ENCODE measurements at regions not wholly inside any gene's neighbourhood (a gene's known extent, or its start where the extent isn't known, plus 50 kb on each side); places are given as distances from the start of the nearest gene placed in this dataset.

GRCh38 chr3:38984731-38985130 is 67.0 kb downstream of the SCN11A start:
- no peak overlapping the region for H3K4me3 ChIP-seq (ENCODE audit: low read length)
- H3K4me2 ChIP-seq (ENCODE audit: low read length) = no peak overlapping the region
- H4K20me1 ChIP-seq (ENCODE audit: insufficient read depth) = no peaks in the 10 kb centered on the region
- no peaks in the 10 kb centered on the region for H3K9me2 ChIP-seq (ENCODE audit: insufficient read depth, low read length)
- no peaks in the 10 kb centered on the region for H3K36me3 ChIP-seq (ENCODE audit: insufficient read depth, low read length)
- H3K79me2 ChIP-seq (replicated peaks; ENCODE audit: insufficient read depth, low read length) = no peaks in the 10 kb centered on the region
- H2AFZ ChIP-seq (ENCODE audit: low read depth, low read length) = no peak overlapping the region
- no peak overlapping the region for H3K27ac ChIP-seq (ENCODE audit: low read length)
- no peaks in the 10 kb centered on the region for H3F3A ChIP-seq (ENCODE audit: insufficient read depth, low read length, poor library complexity, severe bottlenecking)
- no peak overlapping the region for H3K9ac ChIP-seq (ENCODE audit: low read length)
- TF ChIP-seq, protein P1, sequence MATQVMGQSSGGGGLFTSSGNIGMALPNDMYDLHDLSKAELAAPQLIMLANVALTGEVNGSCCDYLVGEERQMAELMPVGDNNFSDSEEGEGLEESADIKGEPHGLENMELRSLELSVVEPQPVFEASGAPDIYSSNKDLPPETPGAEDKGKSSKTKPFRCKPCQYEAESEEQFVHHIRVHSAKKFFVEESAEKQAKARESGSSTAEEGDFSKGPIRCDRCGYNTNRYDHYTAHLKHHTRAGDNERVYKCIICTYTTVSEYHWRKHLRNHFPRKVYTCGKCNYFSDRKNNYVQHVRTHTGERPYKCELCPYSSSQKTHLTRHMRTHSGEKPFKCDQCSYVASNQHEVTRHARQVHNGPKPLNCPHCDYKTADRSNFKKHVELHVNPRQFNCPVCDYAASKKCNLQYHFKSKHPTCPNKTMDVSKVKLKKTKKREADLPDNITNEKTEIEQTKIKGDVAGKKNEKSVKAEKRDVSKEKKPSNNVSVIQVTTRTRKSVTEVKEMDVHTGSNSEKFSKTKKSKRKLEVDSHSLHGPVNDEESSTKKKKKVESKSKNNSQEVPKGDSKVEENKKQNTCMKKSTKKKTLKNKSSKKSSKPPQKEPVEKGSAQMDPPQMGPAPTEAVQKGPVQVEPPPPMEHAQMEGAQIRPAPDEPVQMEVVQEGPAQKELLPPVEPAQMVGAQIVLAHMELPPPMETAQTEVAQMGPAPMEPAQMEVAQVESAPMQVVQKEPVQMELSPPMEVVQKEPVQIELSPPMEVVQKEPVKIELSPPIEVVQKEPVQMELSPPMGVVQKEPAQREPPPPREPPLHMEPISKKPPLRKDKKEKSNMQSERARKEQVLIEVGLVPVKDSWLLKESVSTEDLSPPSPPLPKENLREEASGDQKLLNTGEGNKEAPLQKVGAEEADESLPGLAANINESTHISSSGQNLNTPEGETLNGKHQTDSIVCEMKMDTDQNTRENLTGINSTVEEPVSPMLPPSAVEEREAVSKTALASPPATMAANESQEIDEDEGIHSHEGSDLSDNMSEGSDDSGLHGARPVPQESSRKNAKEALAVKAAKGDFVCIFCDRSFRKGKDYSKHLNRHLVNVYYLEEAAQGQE (IDR thresholded peaks at IDR 0.05; ENCODE audit: borderline replicate concordance) = no peak
- TF ChIP-seq, protein P2, sequence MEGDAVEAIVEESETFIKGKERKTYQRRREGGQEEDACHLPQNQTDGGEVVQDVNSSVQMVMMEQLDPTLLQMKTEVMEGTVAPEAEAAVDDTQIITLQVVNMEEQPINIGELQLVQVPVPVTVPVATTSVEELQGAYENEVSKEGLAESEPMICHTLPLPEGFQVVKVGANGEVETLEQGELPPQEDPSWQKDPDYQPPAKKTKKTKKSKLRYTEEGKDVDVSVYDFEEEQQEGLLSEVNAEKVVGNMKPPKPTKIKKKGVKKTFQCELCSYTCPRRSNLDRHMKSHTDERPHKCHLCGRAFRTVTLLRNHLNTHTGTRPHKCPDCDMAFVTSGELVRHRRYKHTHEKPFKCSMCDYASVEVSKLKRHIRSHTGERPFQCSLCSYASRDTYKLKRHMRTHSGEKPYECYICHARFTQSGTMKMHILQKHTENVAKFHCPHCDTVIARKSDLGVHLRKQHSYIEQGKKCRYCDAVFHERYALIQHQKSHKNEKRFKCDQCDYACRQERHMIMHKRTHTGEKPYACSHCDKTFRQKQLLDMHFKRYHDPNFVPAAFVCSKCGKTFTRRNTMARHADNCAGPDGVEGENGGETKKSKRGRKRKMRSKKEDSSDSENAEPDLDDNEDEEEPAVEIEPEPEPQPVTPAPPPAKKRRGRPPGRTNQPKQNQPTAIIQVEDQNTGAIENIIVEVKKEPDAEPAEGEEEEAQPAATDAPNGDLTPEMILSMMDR (IDR thresholded peaks at IDR 0.05; ENCODE audit: poor library complexity, severe bottlenecking) = no peak
- TF ChIP-seq TAF1 (IDR thresholded peaks at IDR 0.05; ENCODE audit: low read depth) = no peak
- TF ChIP-seq EZH2 (IDR thresholded peaks at IDR 0.05; ENCODE audit: borderline replicate concordance, insufficient read depth, low read length, poor library complexity, severe bottlenecking) = no peak
- TF ChIP-seq RAD21 (conservative IDR thresholded peaks at IDR 0.05) = no peak
- TF ChIP-seq MXI1 (conservative IDR thresholded peaks at IDR 0.05; ENCODE audit: poor library complexity, severe bottlenecking) = no peak
- no peak for TF ChIP-seq POLR2AphosphoS5 (IDR thresholded peaks at IDR 0.05)
- no peak for TF ChIP-seq EP300 (conservative IDR thresholded peaks at IDR 0.05; ENCODE audit: poor library complexity, severe bottlenecking)
- no peak for TF ChIP-seq SMC3 (conservative IDR thresholded peaks at IDR 0.05; ENCODE audit: poor library complexity)
- H3K27me3 ChIP-seq (ENCODE audit: insufficient read depth, low read depth, low read length) = no peaks in the 10 kb centered on the region
- H3K9me3 ChIP-seq (ENCODE audit: low read length) = no peaks in the 10 kb centered on the region

GRCh38 chr3:38984110-38984509 is 67.6 kb downstream of the SCN11A start:
- Histone ChIP-seq H3K27ac (ENCODE audit: low read length) (no peak overlapping the region), H3K4me3 (ENCODE audit: low read length) (no peak overlapping the region), H2AFZ (ENCODE audit: low read depth, low read length) (no peak overlapping the region), H3K9ac (ENCODE audit: low read length) (no peak overlapping the region), H4K20me1 (ENCODE audit: insufficient read depth) (no peaks in the 10 kb centered on the region), H3K27me3 (ENCODE audit: insufficient read depth, low read depth, low read length) (no peaks in the 10 kb centered on the region), H3K4me2 (ENCODE audit: low read length) (no peak overlapping the region), H3K36me3 (ENCODE audit: insufficient read depth, low read length) (no peaks in the 10 kb centered on the region), H3K79me2 (replicated peaks; ENCODE audit: insufficient read depth, low read length) (no peaks in the 10 kb centered on the region), H3F3A (ENCODE audit: insufficient read depth, low read length, poor library complexity, severe bottlenecking) (no peaks in the 10 kb centered on the region), H3K9me3 (ENCODE audit: low read length) (no peaks in the 10 kb centered on the region), H3K9me2 (ENCODE audit: insufficient read depth, low read length) (no peaks in the 10 kb centered on the region)
- TF ChIP-seq RAD21 (conservative IDR thresholded peaks at IDR 0.05) = no peak
- TF ChIP-seq, protein P2 (IDR thresholded peaks at IDR 0.05; ENCODE audit: poor library complexity, severe bottlenecking) = no peak
- TF ChIP-seq MXI1 (conservative IDR thresholded peaks at IDR 0.05; ENCODE audit: poor library complexity, severe bottlenecking) = no peak
- no peak for TF ChIP-seq TAF1 (IDR thresholded peaks at IDR 0.05; ENCODE audit: low read depth)
- no peak for TF ChIP-seq SMC3 (conservative IDR thresholded peaks at IDR 0.05; ENCODE audit: poor library complexity)
- no peak for TF ChIP-seq EP300 (conservative IDR thresholded peaks at IDR 0.05; ENCODE audit: poor library complexity, severe bottlenecking)
- no peak for TF ChIP-seq POLR2AphosphoS5 (IDR thresholded peaks at IDR 0.05)
- no peak for TF ChIP-seq EZH2 (IDR thresholded peaks at IDR 0.05; ENCODE audit: borderline replicate concordance, insufficient read depth, low read length, poor library complexity, severe bottlenecking)
- TF ChIP-seq, protein P1 (IDR thresholded peaks at IDR 0.05; ENCODE audit: borderline replicate concordance) = no peak

Measured in neural cell (in vitro differentiated cells).